Activated T-cell treated with anti-CD3 and anti-CD28 coated beads, Interleukin-2, amount 50 U/mL, for 48 hours (primary cell): ENCODE measurements at regions not wholly inside any gene's neighbourhood (a gene's known extent, or its start where the extent isn't known, plus 50 kb on each side); places are given as distances from the start of the nearest gene placed in this dataset.

Source experiments
- DNase-seq, 2 experiments: peaks; one replicate each; pipeline ENCODE4 v3.0.0-alpha.2; 2020

DNA sequence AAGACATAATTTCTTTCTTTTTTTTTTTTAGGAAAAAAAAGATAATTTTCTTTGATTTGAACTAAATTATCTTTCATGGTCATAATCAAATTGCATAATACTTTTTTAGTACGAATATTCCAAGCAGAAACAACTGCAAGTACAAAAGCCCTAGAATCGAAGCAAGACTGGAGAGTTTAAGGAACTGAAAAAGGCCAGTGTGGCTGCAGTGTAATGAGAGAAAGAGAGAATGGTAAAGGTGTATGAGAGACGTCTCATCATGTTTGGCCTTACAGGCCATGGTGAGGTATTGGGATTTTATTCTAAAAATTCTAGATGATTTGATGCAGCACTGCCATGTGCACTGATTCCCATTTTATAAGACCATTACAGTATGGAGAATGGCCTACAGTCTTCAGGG lies 180.9 kb downstream of the SUCNR1 start:
- no peak for DNase-seq

DNA sequence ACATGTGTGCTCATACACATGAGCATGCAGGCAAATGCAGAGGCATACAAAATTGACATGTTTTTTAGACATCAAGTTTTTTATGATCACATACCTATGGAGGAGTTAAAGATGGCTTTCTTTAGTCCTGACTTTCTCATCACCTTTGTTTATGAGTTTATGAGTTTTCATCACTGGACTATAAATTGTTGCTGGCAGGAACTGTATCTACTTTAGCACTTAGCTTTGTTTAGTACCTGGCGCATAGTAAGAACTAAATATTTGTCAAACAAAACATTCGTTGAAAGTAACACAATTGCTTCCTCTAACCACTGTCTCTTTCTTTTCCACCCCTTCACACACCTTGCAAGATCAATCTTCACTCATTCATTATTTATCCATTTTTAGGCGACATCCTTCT lies 182.6 kb downstream of the SUCNR1 start:
- no peak for DNase-seq

DNA sequence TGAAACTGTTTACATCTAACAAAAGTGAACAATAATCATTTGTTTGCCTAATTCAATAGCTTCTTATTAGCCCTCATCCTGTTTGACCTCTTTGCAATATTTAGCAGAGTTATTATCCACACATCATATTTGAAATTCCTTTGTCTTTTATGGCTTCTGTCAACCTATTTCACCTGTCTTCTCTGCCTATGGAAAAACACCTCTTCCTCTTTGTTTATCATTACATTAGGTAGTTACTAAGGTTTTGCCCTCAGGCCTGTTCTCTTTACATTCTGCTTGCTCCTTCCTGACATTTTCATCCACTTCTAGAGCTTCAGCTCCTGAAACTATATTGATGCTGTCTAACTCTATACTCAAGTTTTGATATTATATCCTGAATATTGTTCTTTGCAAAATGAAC lies 183.0 kb downstream of the SUCNR1 start:
- no peak for DNase-seq

DNA sequence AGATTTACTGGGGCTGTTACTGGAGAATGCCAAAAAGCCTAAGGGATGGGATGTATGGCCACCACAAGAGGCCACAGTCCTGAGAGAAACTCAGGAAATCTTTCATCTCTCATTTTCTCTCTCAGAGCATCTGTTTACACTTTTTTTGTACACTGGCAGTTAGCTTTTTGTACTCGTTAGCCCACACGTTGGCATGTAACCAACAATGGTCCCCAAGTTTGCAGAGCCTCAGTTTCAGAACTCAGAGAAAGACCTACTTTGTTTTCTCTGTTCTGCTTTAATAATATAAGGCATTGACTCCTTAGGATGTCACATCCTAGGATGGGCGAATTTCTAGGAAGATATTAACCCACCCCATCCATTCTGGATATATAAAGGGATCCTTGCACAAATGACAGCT lies 183.5 kb downstream of the SUCNR1 start:
- no peak for DNase-seq

DNA sequence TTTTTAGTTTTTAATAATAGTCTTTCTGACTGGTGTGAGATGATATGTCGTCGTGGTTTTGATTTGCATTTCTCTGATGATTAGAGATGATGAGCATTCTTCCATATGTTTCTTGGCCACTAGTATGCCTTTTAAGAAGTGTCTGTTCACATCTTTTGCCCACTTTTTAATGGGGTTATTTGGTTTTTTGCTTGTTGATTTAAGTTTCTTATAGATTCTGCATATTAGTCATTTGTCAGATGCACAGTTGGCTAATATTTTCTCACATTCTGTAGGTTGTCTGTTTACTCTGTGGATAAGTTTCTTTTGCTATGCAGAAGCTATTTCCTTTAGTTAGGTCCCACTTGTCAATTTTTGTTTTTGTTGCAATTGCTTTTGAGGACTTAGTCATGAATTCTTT lies 185.4 kb downstream of the SUCNR1 start:
- DNase-seq = no peak

DNA sequence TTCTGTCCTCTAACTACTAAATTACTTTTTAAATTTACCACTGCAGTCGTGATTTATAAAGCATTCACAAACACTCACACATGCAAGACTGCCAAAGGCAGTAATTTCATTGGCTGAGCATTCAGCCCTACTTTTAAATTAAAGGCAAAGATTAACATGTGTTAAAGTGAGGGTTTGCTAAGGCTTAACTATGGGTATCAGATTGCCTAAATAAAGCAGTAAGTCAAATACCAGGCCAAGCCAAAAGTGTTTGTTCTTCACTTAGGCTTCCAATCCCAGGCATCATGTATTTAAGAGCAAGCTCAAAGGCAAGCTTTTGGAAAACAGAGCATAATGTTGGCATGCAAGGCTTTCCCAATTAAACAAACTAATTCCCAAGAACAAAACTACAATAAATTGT lies 187.3 kb downstream of the SUCNR1 start:
- DNase-seq = no peak

DNA sequence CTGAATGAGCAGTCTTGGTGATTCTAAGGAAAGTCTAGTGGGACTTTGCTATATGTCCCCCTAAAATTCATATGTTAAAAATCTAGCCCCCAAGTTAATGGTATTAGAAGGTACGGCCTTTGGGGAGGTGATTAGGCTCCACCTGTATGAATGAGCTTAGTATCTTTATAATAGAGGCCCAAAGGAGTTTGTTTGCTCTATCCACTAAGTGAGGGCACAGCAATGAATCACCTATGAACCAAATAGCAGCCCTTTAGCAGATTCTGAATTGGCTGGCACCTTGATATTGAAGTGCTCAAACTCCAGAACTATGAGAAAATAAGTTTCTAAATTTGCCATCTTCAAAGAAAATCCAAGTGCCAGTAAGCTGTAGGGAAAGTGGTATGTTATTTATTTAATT lies 187.9 kb downstream of the SUCNR1 start:
- no peak for DNase-seq

DNA sequence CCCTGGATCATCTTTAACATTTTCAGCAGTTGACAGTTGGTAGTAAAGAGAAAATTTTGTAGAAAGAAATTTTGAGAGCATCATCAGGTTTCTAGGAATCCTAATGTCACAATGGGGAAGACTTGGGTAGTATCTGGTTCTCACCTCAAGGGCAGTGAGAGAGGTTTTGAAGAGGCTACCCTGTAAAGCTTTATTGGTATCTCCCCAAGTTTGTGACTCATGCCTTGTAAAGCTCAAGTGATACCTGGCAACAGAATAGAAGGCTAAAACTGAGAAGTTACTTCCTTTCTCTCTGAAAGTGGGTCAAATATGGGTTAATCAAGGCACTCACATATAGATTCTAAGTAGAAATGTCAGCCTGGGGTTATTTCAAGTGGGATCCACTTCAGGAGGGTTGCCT lies 196.4 kb downstream of the SUCNR1 start:
- no peak for DNase-seq

DNA sequence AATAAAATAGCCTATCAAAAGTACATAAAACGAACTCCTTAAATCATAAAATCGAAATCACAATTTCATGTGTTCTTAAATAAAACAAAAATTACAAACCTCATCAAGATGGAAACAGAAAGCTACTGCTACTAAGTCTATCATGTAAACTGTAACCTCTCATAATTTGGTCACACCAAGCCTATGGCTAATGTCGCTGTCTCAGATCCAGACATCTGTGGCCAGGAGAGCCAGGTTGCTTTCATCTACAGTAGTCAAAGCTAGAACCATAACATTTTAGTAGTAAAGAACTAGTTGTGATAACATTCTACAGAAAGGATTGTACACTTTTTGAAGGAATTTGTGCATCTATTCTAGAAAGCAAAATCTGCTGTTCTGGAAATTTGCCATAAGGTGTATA lies 197.4 kb upstream of the MBNL1 start:
- no peak for DNase-seq

DNA sequence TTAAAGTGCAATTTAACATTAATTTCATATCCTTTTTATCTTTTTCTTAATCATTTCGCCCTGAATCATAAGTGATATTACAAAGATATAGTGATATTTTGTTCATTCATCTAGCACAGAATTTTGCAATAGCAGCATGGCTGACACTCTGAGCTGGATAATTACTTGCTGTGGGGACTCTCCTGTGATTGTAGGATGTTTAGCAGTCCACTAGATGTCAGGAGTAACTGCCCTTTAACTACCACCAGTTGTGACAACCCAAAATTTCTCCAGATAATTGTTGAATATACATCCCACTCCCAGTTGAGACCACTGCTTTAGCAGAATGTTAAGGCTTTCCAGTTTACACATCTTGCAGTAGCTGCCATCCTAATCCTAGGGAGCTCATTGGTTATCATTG lies 196.8 kb upstream of the MBNL1 start:
- no peak for DNase-seq

DNA sequence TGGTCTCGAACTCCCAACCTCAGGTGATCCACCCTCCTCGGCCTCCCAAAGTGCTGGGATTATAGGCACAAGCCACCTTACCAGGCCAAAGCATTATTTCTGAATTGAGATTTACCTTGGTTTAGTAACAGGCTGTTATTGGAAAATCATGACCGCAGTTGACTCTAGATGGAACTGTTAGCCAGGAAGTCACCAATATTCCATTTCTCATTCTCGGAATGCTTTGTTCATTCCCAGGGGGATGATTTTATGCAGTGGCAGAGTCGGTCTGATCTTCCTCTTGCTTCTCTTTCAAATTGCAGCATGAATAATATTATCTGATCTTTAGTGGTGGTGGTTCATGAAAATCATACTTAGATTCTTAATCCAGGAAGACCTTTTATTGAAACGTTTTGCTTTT lies 195.5 kb upstream of the MBNL1 start:
- DNase-seq = no peak

DNA sequence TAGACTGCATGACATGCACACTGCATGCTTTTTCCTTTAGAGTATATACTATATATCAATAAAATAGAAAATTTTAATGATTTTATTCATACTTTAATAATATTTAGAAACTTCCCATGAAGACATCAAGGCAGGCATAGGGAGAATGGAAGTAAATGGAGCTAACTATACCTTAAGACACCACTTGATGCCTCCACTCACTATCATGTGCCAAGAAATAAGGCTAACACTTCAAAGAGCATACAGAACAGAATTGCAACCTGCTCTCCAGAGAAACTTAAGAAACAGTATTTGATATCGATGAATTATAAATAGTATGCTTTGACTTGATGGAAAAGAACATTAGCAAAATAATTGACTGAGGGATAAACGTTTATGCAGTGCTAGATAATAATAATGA lies 192.6 kb upstream of the MBNL1 start:
- DNase-seq = no peak

DNA sequence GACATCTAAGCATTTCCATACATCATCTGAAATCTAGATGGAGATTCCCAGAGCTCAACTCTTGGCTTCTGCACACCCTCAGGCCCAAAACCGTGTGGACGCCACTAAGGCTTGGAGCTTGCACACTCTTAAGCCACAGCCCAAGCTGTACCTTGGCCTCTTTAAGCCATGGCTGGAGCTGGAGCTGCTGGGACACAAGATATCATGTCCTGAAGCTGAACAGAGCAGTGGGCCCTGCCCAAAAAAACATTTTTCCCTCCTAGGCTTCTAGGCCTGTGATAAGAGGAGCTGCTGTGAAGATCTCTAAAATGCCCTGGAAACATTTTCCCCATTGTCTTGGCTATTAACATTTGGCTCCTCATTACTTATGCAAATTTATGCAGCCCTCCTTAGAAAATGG lies 188.7 kb upstream of the MBNL1 start:
- DNase-seq = no peak

DNA sequence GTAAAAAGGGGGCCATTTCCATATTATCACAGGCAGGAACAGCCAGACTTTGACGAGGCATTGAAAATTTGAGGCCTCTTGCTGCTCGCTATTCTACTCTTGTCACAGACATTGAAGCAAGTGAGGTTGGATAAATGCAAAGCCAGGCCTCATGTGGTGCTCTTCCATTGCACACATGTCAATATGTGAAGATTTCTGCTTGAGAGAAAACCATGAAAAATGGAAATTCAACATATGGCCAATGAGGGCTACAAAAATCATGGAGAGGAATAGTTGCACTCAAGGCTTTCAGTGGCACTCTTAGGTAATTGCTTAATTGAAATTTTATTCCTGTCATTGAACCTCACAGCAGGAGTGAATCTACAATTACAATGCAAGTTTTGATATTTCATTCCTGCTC lies 185.6 kb upstream of the MBNL1 start:
- no peak for DNase-seq

DNA sequence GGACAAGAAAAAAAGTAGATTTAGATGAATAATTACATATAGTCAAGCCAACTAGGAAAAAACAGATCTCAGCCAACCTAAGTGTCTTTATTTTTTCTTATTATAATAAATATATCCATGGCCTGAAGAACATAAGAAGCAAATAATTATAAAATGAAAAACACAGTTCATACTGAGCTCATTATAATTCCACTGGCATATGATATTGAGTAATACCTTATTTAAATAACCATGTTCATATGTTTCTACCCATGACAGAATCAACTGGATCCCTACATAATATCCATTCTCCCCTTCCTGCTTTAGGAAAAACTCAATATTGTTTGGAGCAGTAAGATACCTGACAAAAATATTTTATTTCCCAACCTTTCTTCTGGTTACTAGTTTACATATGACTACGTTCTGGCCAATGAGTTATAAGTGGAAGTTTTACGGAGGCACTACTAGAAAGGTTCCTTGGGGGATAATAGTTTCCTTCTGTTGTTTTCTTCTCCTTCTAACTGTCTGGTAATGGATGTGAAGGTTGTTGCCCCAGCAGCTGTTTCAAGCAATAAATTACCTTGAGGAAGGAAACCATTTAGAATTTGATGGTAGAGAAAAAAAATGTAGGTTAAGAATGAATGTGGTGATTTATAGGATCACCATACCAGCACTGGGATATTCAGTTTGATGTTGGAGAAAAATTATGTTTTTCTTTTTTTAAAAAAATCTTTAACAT lies 184.1 kb upstream of the MBNL1 start:
- DNase-seq = no peak

DNA sequence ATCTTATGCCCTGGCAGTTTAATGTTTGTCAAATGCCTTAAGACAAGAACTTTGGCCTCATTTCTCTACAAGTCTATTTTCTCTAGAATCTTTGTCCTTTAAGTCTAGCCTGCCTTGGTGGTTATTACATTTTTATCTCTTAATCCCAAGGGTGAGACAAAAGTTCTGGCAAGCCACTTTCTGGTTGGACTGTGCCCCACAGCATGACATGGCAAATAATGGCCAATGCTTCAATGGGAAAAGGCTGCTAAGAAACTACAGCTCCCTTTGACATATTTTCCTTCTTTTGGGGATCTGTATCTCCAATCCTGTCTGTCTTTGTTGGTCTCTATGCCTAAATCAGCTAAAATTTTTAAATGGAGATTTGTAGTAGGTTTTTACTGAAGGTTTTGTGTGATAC lies 181.6 kb upstream of the MBNL1 start:
- DNase-seq = no peak

DNA sequence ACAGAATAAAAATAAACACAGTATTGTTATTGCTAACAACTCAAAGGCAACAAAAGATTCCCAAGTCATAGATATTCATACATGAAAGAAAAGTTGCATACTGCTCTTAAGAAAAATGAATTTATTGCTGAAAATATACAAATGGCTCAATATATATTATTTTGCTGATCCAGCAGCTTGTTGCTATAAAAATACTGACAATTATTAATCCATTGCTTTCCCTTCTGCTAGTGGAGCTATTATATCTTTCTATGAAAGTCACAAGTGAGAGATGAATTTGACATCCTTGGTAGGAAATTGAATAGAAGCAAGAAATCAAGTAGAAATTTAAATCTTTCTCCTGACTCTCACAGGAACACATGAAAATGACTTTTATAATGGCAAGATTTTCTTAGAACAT lies 179.2 kb upstream of the MBNL1 start:
- DNase-seq = no peak

DNA sequence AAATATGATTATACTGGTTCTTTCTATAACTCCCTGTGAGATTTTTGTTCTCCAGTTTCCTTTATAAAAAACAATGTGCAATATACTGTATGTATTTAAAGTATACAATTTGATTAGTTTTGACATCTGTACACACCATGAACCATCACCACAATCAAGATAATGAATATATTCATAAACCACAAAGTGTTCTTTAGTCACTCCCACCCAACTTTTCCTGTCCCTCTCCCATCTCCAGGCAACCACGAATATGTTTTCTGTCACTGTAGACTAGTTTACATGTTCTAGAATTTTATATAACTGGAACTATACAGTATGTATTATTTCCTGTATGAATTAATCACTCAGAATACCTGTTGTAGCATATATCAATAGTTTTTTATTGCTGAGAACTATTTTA lies 177.0 kb upstream of the MBNL1 start:
- DNase-seq = no peak

DNA sequence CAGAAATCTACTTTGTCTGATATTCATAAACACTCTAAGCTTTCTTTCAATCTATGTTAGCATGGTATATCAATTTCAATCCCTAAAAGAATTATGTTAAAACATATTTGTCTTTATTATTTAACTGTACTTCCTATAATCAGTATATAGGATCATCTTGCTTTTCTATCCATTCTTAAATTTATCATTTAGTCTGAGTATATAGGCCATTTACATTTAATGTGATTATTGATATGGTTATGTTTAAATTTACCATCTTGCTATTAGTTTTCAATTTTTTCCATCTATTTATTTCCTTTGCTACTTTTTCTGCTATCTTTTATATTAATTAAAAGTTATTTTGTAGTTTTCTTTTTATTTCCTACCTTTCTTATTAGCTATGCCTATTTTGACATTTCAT lies 174.8 kb upstream of the MBNL1 start:
- no peak for DNase-seq

DNA sequence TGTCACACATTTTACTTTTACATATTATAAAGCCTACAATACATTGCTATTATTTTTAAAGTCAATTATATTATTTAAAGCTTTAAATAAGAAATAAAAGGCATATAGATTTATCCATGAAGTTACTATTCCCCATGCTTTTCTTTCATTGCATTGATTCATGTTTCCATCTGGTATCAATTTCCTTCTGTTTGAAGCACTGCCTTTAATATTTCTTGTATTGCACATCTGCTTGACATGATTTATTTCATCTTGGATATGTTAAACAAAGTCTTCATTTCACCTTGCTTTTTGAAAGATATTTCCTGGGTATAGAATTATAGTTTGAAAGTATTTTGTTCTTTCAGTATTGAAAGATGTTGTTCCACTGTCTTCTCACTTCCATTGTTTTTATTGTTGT lies 174.3 kb upstream of the MBNL1 start:
- no peak for DNase-seq

DNA sequence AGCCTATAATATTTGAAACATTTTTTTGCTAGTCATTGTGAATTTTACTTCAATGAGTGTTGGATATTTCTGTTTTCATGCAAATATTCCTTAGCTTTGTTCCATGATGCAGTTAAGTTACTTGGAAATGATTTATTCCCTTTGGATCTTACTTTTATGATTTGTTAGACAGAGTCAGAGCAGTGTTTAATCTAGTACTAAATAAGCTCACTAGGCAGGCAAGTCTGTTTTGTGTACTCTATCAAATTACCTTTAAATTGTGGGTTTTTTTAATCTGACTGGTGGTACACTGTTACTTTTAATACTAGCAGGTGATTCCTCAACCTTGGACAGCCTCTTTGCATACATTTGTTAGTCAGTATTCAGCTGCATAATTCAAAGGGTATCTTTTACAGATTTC lies 173.3 kb upstream of the MBNL1 start:
- no peak for DNase-seq

DNA sequence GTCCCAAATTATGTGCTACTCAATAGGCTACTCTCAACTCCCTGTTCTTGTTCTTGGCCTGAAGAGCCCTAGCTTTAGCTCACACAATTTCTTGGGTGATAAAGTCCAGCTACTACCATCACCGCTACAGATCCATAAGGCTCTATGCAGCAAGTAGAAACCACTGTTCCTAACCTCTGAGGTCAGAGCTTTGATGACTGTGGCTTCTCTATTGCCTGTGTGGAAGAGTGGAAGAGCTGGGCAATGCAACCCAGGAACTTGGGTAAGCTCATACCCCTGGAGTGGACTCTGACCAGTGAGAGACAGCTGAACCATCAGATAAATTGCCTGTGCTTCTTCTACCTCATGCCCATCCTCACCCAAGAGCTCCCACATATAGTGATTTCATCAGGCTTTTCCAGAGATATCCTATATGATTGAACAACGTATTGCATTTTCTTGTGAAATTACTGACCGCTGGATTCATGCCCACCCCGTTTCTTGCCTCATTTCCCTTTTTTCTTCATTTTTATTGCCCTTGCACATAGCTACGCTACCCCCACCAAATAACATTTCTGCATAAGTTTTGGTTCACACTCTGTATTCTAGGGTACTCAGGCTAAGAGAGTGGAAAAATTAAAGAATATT lies 172.3 kb upstream of the MBNL1 start:
- no peak for DNase-seq

DNA sequence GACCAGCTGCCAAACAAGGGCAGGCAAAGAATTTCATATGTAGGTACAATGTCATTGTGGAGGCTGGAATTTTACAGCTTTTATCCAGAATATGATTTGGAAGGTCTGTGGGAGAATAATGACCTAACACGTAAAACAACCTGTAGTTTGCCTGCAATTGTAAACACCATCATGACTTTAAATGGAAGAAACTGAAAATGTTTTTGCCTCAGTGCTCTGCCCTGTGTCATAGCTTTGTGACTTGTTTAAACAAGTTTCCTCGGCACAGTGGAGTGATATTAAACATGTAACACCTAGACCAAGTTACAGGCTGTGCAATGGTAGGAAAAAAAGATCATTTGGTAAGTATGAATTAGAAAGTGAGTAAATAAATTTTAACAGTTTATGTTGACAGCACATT lies 171.6 kb upstream of the MBNL1 start:
- no peak for DNase-seq

DNA sequence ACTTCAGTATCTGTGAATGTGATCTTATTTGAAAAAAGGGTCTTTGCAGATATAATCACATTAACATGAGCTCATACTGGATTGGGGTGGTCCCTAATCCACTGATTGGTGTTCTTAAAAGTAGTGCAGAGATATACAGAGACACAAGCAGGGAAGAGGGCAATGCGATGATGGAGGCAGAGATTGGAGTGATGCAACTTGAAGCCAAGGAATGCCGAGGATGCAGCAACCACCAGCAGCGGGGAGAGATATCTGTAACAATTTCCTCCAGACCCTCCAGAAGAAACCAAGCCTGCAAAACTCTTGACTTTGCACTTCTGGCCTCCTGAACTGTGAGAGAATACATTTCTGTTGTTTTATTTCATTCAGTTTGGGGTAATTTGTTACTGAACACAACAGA lies 171.0 kb upstream of the MBNL1 start:
- DNase-seq = no peak

DNA sequence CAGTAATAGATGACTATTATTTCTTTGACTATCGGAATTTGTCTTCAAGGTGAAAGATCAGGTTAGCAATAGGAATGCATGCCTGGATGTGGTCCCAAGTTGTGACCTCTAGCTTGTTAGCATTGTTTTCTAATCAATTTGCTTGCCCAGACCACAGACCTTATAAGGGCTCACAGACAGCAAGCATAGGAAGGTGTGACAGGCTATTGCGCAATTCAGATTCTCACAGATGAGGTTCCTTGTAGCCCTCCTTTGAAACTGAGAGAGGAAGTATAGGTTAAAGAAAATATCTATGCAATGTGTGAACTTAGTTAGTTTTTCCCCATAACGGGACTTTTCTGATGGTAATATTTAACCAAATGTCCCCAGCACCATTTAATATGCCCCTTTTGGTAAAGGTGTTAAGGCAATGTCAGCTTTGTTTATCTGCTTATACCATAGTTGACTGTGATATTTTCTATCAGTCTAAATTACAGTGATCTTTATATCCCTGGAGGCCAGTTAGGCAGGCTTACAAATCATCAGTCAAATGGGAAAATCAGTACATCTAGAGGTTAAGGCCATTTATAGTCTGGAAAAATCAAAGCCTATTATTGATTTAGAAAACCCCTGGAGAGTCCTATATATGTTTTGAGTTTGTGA lies 168.1 kb upstream of the MBNL1 start:
- no peak for DNase-seq
